Mucosa of descending colon (tissue), 3 donors: ENCODE measurements at regions not wholly inside any gene's neighbourhood (a gene's known extent, or its start where the extent isn't known, plus 50 kb on each side); places are given as distances from the start of the nearest gene placed in this dataset.
"Not testable (repeated sequence)": the region's sequence is repeated elsewhere in the genome, so short reads cannot be mapped to it uniquely, and the experiment has no call there.

Experiments
- ATAC-seq: fragments of 200-7000 bp; cut with Tn5 transposase; one replicate; pipeline ENCODE4 v1.9.1; 2020; ENCODE audit warnings: mild to moderate bottlenecking, moderate library complexity
- DNase-seq, 3 donors: peaks; one replicate each; pipeline ENCODE4 v3.0.0-alpha.2; 2020
- H3K36me3 ChIP-seq: fragments of 200-600 bp; one replicate; pipeline ENCODE4 v1.8.0; 2021; ENCODE audit warnings: low read depth, mild to moderate bottlenecking
- H3K4me1 ChIP-seq: fragments of 200-600 bp; one replicate; pipeline ENCODE4 v1.8.0; 2021; ENCODE audit warnings: low read depth, mild to moderate bottlenecking
- H3K4me3 ChIP-seq: fragments of 200-600 bp; one replicate; pipeline ENCODE4 v1.8.0; 2021; ENCODE audit warnings: mild to moderate bottlenecking
- H3K9me3 ChIP-seq: fragments of 200-600 bp; one replicate; pipeline ENCODE4 v1.8.0; 2021; ENCODE audit warnings: mild to moderate bottlenecking
- intact Hi-C, 2 donors: fragments of 100-400 bp; cut with DNase I in 1 of 2; cut with micrococcal nuclease in 1 of 2; formaldehyde crosslinking; loops; one replicate each; pipeline versions ENCODE4 v1.11.0 to v1.11.1; 2022; cut with DNase I, micrococcal nuclease
- TF ChIP-seq, protein P1 (sequence below): fragments of 200-600 bp; IDR thresholded peaks from one replicate; pipeline ENCODE4 v1.8.0; 2022; ENCODE audit warnings: antibody characterized with exemption, mild to moderate bottlenecking
- donor health status: DM: no; HTN: no; CAD: no; lungs with moderate emphysema.
- donor health status: DM: no; HTN: no; CAD: no.
- donor health status: DM: no; HTN: yes; CAD: no.

DNA sequence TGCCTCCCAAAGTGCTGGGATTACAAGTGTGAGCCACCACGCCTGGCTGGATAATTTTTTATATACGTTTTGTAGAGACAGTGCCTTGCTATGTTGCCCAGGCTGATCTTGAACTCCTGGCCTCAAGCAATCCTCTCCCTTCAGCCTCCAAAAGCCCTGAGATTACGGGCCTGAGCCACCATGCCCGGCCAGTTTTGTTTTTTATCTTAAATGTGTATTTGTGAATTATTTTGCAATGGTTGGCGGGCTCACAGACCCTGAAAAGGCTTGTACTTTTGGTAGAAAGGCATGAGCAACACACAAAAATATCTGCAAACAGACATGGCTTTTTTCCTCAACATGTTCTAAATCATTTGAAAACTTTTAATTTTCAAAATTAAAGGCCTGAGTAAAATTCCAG is 73.4 kb upstream of the TMEM18 start:
- DNase-seq: no peak
- Histone ChIP-seq H3K4me3 (no peak overlapping the region), H3K4me1 (no peaks in the 10 kb centered on the region), H3K9me3 (no peaks in the 10 kb centered on the region), H3K36me3 (no peaks in the 10 kb centered on the region)
- intact Hi-C loops: no loop called here
- no peak for ATAC-seq
- TF ChIP-seq, protein P1, sequence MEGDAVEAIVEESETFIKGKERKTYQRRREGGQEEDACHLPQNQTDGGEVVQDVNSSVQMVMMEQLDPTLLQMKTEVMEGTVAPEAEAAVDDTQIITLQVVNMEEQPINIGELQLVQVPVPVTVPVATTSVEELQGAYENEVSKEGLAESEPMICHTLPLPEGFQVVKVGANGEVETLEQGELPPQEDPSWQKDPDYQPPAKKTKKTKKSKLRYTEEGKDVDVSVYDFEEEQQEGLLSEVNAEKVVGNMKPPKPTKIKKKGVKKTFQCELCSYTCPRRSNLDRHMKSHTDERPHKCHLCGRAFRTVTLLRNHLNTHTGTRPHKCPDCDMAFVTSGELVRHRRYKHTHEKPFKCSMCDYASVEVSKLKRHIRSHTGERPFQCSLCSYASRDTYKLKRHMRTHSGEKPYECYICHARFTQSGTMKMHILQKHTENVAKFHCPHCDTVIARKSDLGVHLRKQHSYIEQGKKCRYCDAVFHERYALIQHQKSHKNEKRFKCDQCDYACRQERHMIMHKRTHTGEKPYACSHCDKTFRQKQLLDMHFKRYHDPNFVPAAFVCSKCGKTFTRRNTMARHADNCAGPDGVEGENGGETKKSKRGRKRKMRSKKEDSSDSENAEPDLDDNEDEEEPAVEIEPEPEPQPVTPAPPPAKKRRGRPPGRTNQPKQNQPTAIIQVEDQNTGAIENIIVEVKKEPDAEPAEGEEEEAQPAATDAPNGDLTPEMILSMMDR: no peak

DNA sequence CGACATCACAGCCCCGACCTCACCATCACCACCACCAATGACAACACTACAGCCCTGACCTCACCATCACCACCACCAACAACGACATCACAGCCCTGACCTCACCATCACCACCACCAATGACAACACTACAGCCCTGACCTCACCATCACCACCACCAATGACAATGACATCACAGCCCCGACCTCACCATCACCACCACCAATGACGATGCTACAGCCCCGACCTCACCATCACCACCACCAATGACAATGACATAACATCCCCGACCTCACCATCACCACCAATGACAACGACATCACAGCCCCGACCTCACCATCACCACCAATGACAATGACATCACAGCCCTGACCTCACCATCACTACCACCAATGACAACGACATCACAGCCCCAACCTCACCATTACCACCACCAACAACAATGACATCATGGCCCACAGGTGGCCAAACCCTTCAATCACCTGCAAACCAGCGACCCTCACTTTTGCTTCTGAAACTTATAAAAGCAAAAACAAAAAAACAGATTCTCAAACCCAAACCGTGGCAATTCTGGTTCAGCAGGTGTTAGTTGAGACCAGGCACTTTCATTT is 70.7 kb upstream of the TMEM18 start:
- DNase-seq (no peak), ATAC-seq (no peak)
- no peaks in the 10 kb centered on the region for H3K4me1 ChIP-seq
- H3K9me3 ChIP-seq: no peaks in the 10 kb centered on the region
- H3K4me3 ChIP-seq: no peak overlapping the region
- TF ChIP-seq, protein P1: no peak
- H3K36me3 ChIP-seq: no peaks in the 10 kb centered on the region
- intact Hi-C loops: no loop called here

DNA sequence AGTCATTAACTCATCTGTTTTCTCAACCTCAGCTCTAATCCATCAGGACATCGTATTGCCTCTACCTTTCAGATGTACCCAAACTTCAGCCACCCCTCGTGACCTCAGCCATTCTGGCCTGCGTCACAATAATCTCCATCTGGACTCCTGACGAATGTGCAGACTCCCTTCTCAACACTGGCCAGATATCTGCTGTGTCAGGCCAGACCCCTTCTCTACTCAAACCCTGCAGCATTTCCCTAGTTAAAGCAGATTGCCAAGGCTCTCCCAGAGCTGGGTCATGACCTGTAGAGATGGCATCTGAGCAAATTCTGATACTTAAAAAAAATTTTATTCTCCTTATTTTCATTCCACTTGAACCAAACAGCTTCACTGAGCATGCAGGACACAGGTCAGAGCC is 69.5 kb upstream of the TMEM18 start:
- no peaks in the 10 kb centered on the region for H3K36me3 ChIP-seq
- H3K4me1 ChIP-seq: no peaks in the 10 kb centered on the region
- no peaks in the 10 kb centered on the region for H3K9me3 ChIP-seq
- no peak for ATAC-seq
- no peak for DNase-seq
- no peak overlapping the region for H3K4me3 ChIP-seq
- intact Hi-C loops: no loop called here
- TF ChIP-seq, protein P1: no peak

DNA sequence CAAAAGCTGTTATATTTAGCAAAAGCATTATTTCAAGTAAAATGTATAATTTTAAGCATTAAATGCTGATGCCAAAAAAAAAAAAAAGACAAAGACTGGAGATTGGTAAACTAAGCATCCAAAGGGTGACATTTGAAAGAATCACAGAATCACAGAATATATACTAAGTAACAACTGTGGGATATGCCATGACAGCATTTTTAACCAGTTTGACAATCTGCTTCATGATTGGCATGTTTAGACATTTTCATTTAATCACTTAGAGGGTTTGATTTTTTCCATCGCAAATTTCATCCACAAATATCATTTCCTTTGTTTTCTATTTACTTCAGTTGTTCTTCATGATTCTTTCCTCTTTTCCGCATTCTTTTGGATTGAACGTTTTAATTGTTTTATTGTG is 66.9 kb upstream of the TMEM18 start:
- ATAC-seq (no peak), DNase-seq (no peak)
- Histone ChIP-seq H3K36me3 (no peaks in the 10 kb centered on the region), H3K4me3 (no peak overlapping the region), H3K9me3 (no peaks in the 10 kb centered on the region), H3K4me1 (peaks cover 10% of the 10 kb centered on the region)
- intact Hi-C loops: no loop called here
- TF ChIP-seq, protein P1: no peak

DNA sequence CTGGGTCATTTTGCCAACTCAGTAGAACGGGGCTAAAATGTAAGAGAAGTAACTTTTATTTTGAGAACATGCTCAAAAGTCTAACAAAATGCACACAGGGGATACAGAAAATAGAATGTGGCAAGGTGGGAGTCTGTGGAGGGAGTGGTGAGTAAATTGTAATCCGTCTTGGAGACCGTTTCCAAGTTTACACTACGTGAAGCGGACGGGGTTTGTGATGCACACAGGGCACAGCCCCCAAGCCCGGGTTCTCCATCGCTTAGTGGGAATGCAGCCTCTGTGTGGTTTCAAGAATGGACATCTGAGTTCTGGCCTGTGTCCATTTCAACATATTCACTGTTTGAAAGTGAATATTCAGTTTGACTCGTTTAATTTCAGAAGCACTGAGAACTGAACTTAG is 65.0 kb upstream of the TMEM18 start:
- DNase-seq (no peak), ATAC-seq (no peak)
- TF ChIP-seq, protein P1: no peak
- H3K4me3 ChIP-seq: no peak overlapping the region
- intact Hi-C loops: no loop called here
- no peaks in the 10 kb centered on the region for H3K36me3 ChIP-seq
- no peaks in the 10 kb centered on the region for H3K9me3 ChIP-seq
- peaks cover 10% of the 10 kb centered on the region for H3K4me1 ChIP-seq

DNA sequence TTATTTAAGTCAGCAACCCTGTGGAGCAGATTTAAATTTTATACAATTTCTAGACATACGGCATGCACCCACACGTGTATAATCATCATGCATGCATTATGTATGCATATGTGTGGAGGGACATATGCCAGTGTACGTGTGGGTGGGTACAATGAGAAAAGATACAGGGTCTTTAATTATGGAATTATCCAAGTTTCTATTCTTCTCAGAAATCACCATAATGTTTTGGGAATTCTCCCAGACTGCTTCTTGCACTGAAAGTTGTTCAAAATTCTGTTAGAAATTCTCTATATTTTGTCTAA is 63.9 kb upstream of the TMEM18 start:
- no peaks in the 10 kb centered on the region for H3K36me3 ChIP-seq
- H3K4me3 ChIP-seq: no peak overlapping the region
- intact Hi-C loops: no loop called here
- TF ChIP-seq, protein P1: no peak
- ATAC-seq (no peak), DNase-seq (no peak)
- H3K9me3 ChIP-seq: no peaks in the 10 kb centered on the region
- peaks cover 10% of the 10 kb centered on the region for H3K4me1 ChIP-seq

DNA sequence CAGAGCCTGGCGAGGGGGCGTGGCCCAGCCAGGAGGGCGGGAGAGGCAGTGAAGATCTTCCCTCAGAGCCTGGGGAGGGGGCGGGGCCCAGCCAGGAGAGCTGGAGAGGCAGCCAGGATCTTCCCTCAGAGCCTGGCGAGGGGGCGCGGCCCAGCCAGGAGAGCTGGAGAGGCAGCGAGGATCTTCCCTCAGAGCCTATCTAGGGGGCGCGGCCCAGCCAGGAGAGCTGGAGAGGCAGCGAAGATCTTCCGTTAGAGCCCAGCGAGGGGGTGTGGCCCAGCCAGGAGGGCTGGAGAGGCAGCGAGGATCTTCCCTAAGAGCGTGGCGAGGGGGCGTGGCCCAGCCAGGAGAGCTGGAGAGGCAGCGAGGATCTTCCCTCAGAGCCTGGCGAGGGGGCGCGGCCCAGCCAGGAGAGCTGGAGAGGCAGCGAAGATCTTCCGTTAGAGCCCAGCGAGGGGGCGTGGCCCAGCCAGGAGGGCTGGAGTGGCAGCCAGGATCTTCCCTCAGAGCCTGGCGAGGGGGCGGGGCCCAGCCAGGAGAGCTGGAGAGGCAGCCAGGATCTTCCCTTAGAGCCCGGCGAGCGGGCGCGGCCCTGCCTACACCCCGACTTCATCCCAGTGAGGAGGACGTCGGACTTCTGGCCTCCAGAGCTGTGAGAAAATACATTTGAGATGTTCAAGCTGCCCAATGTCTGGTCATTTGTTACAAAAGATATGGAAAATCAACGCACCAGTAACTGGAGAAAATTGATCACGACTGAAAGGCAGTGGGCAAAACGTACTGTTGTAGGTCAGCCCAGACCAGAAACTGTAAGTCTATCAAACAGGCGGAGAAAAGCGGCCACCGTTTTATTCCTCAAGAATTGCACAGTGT is 63.4 kb upstream of the TMEM18 start:
- H3K4me1 ChIP-seq, intact Hi-C loops, H3K4me3 ChIP-seq, H3K9me3 ChIP-seq, H3K36me3 ChIP-seq: not testable (repeated sequence)
- peak; percentile 87 to 90 (median 90) for DNase-seq
- peak; percentile 58 for ATAC-seq

DNA sequence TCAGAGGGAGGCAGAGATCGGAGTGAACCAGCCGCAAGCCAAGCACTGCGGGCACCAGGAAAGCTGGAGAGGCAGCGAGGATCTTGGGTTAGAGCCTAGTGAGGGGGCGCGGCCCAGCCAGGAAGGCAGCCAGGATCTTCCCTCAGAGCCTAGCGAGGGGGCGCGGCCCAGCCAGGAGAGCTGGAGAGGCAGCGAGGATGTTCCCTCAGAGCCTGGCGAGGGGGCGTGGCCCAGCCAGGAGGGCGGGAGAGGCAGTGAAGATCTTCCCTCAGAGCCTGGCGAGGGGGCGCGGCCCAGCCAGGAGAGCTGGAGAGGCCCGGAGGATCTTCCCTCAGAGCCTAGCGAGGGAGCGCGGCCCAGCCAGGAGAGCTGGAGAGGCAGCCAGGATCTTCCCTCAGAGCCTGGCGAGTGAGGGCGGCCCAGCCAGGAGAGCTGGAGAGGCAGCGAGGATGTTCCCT is 62.7 kb upstream of the TMEM18 start:
- intact Hi-C loops, H3K36me3 ChIP-seq, H3K4me3 ChIP-seq, H3K4me1 ChIP-seq, H3K9me3 ChIP-seq: not testable (repeated sequence)
- peak; percentile 56 for ATAC-seq
- peak in 2 of 3 donors; percentile 37 to 57 for DNase-seq
